Esophagus muscularis mucosa (tissue), 4 donors: ENCODE measurements at regions not wholly inside any gene's neighbourhood (a gene's known extent, or its start where the extent isn't known, plus 50 kb on each side); places are given as distances from the start of the nearest gene placed in this dataset.

ENCODE experiments used
- CTCF ChIP-seq, 3 experiments: fragments of 200-600 bp in 2 of 3; fragments of 450-650 bp in 1 of 3; sonication (generic) in 2 of 3; IDR thresholded peaks; one replicate each; pipeline ENCODE4 v1.5.1; 2017 to 2019; ENCODE audit warnings: antibody characterized with exemption in 3 of 3, mild to moderate bottlenecking in 2 of 3, moderate library complexity in 1 of 3
- EP300 ChIP-seq: sonication (generic); formaldehyde crosslinking; IDR thresholded peaks from one replicate; pipeline ENCODE4 v1.6.1; 2017; ENCODE audit warnings: antibody characterized with exemption
- POLR2A ChIP-seq: fragments of 450-650 bp; IDR thresholded peaks from one replicate; pipeline ENCODE4 v1.6.1; 2017; ENCODE audit warnings: antibody characterized with exemption, moderate library complexity, mild to moderate bottlenecking, low read depth
- POLR2AphosphoS5 ChIP-seq, 2 donors: sonication (generic); formaldehyde crosslinking; IDR thresholded peaks; one replicate each; pipeline ENCODE4 v1.6.1; 2017; ENCODE audit warnings: antibody characterized with exemption in 2 of 2

- TF ChIP-seq CTCF (IDR thresholded peaks at IDR 0.05) (no peak), EP300 (no peak), POLR2A (no peak), POLR2AphosphoS5 (IDR thresholded peaks at IDR 0.05) (no peak)
Measured at GRCh38 chr5:167678481-167678880, 613.0 kb upstream of the WWC1 start.
